Neural progenitor cell (in vitro differentiated cells): ENCODE measurements at regions not wholly inside any gene's neighbourhood (a gene's known extent, or its start where the extent isn't known, plus 50 kb on each side); places are given as distances from the start of the nearest gene placed in this dataset.

Experiments
- DNase-seq: peaks from one replicate; pipeline ENCODE4 v3.0.0-alpha.2; 2016; ENCODE audit warnings: low spot score
- H2AFZ ChIP-seq: fragments of 200-600 bp; sonication (generic); replicated peaks from 2 replicates; pipeline ENCODE4 v1.6.1; 2016; ENCODE audit warnings: antibody characterized with exemption
- H3F3A ChIP-seq: fragments of 200-600 bp; sonication (generic); 2 replicates; pipeline ENCODE4 v1.6.1; 2016; ENCODE audit warnings: antibody characterized with exemption, low read depth
- H3K27ac ChIP-seq: fragments of 200-600 bp; sonication (generic); 2 replicates; pipeline ENCODE4 v1.5.1; 2016; ENCODE audit warnings: mild to moderate bottlenecking
- H3K27me3 ChIP-seq: fragments of 200-600 bp; sonication (generic); 2 replicates; pipeline ENCODE4 v1.6.1; 2016; ENCODE audit warnings: mild to moderate bottlenecking, moderate library complexity
- H3K36me3 ChIP-seq: fragments of 200-600 bp; sonication (generic); 2 replicates; pipeline ENCODE4 v1.5.1; 2016
- H3K4me1 ChIP-seq: fragments of 200-600 bp; sonication (generic); 2 replicates; pipeline ENCODE4 v1.6.1; 2016; ENCODE audit warnings: mixed run types
- H3K4me2 ChIP-seq: fragments of 200-600 bp; sonication (generic); 2 replicates; pipeline ENCODE4 v1.6.1; 2016
- H3K4me3 ChIP-seq: fragments of 200-600 bp; sonication (generic); 2 replicates; pipeline ENCODE4 v1.5.1; 2016
- H3K79me2 ChIP-seq: fragments of 200-600 bp; sonication (generic); 2 replicates; pipeline ENCODE4 v1.6.1; 2016; ENCODE audit warnings: low read depth
- H3K9ac ChIP-seq: fragments of 200-600 bp; sonication (generic); 2 replicates; pipeline ENCODE4 v1.6.1; 2016
- H3K9me3 ChIP-seq: fragments of 200-600 bp; sonication (generic); 2 replicates; pipeline ENCODE4 v1.5.1; 2016; ENCODE audit warnings: low read depth
- H4K20me1 ChIP-seq: fragments of 200-600 bp; sonication (generic); 2 replicates; pipeline ENCODE4 v1.6.1; 2016; ENCODE audit warnings: low read depth
- H3K27ac Mint-ChIP-seq: 3 replicates; pipeline ENCODE4 v1.8.0; 2021; ENCODE audit warnings: mixed read lengths
- H3K27me3 Mint-ChIP-seq: 2 replicates; pipeline ENCODE4 v1.8.0; 2022; ENCODE audit warnings: low read depth, mild to moderate bottlenecking, inconsistent platforms, moderate library complexity, mixed read lengths; ENCODE audit not compliant: insufficient read depth
- H3K36me3 Mint-ChIP-seq: 3 replicates; pipeline ENCODE4 v1.8.0; 2021; ENCODE audit warnings: mixed read lengths
- H3K4me1 Mint-ChIP-seq: 3 replicates; pipeline ENCODE4 v1.8.0; 2021; ENCODE audit warnings: mixed read lengths
- H3K4me3 Mint-ChIP-seq: 3 replicates; pipeline ENCODE4 v1.8.0; 2021; ENCODE audit warnings: mild to moderate bottlenecking, moderate library complexity, mixed read lengths
- H3K9me3 Mint-ChIP-seq: 3 replicates; pipeline ENCODE4 v1.8.0; 2020; ENCODE audit warnings: mixed read lengths
- EZH2 ChIP-seq: fragments of 200-600 bp; sonication (generic); IDR thresholded peaks from 2 replicates; pipeline ENCODE4 v1.6.1; 2017; ENCODE audit warnings: antibody characterized with exemption, mild to moderate bottlenecking, moderate library complexity
- EZH2phosphoT487 ChIP-seq: fragments of 200-600 bp; sonication (generic); IDR thresholded peaks from 2 replicates; pipeline ENCODE4 v1.6.1; 2017; ENCODE audit warnings: antibody characterized with exemption
- TF ChIP-seq, protein P1 (sequence below): fragments of 200-600 bp; sonication (generic); IDR thresholded peaks from 2 replicates; pipeline ENCODE4 v1.5.1; 2017; ENCODE audit warnings: antibody characterized with exemption, mild to moderate bottlenecking

DNA sequence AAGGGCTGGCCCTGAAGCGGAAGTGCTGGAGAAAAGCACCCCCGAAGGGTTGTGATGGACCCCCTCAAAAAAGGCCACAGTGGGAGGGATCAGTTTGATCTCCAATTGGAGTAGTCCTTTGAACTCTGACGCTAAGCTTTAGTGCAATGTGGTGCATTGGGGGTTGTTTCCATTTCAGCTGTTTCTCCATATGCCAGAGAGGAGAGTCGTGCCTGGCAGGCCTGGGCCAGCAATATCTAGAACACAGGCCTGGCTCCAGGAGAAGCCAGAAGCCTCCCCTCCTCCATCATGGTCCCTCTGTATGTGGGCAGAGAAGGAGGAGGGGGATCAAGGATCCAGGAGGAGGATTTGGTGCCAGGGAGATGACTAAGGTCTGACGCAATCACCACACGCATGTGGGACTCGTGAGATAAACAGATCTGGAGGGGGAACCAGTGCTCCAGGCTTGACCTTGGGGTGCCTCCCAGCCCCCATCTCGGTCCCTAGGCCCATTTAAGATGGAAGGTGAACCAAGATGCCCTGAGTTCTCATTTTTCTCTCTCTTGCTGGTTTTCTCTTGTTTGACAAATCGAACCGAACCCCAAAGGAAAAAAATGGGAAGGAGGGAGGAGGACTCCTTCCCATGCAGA lies 517.4 kb upstream of the JARID2 start:
- peaks cover 48% of the 10 kb centered on the region for H3K4me1 Mint-ChIP-seq
- Histone ChIP-seq H3K4me3 (no peak overlapping the region), H3K9me3 (no peaks in the 10 kb centered on the region), H3F3A (peaks cover 9% of the 10 kb centered on the region), H4K20me1 (no peaks in the 10 kb centered on the region), H3K79me2 (no peaks in the 10 kb centered on the region), H3K27me3 (peaks cover 3% of the 10 kb centered on the region), H3K9ac (no peak overlapping the region), H3K27ac (no peak overlapping the region), H2AFZ (no peak overlapping the region), H3K36me3 (no peaks in the 10 kb centered on the region), H3K4me2 (no peak overlapping the region), H3K4me1 (peaks cover 14% of the 10 kb centered on the region)
- H3K36me3 Mint-ChIP-seq, result peaks cover 4% of the 10 kb centered on the region
- H3K27me3 Mint-ChIP-seq, result peaks cover 23% of the 10 kb centered on the region
- peaks cover 2% of the 10 kb centered on the region for H3K9me3 Mint-ChIP-seq
- peak overlapping the region; percentile 6 for H3K27ac Mint-ChIP-seq
- no peak for DNase-seq
- H3K4me3 Mint-ChIP-seq, result peak overlapping the region; percentile 64
- TF ChIP-seq, protein P1, sequence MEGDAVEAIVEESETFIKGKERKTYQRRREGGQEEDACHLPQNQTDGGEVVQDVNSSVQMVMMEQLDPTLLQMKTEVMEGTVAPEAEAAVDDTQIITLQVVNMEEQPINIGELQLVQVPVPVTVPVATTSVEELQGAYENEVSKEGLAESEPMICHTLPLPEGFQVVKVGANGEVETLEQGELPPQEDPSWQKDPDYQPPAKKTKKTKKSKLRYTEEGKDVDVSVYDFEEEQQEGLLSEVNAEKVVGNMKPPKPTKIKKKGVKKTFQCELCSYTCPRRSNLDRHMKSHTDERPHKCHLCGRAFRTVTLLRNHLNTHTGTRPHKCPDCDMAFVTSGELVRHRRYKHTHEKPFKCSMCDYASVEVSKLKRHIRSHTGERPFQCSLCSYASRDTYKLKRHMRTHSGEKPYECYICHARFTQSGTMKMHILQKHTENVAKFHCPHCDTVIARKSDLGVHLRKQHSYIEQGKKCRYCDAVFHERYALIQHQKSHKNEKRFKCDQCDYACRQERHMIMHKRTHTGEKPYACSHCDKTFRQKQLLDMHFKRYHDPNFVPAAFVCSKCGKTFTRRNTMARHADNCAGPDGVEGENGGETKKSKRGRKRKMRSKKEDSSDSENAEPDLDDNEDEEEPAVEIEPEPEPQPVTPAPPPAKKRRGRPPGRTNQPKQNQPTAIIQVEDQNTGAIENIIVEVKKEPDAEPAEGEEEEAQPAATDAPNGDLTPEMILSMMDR, result no peak
- TF ChIP-seq EZH2phosphoT487 (no peak), EZH2 (no peak)

DNA sequence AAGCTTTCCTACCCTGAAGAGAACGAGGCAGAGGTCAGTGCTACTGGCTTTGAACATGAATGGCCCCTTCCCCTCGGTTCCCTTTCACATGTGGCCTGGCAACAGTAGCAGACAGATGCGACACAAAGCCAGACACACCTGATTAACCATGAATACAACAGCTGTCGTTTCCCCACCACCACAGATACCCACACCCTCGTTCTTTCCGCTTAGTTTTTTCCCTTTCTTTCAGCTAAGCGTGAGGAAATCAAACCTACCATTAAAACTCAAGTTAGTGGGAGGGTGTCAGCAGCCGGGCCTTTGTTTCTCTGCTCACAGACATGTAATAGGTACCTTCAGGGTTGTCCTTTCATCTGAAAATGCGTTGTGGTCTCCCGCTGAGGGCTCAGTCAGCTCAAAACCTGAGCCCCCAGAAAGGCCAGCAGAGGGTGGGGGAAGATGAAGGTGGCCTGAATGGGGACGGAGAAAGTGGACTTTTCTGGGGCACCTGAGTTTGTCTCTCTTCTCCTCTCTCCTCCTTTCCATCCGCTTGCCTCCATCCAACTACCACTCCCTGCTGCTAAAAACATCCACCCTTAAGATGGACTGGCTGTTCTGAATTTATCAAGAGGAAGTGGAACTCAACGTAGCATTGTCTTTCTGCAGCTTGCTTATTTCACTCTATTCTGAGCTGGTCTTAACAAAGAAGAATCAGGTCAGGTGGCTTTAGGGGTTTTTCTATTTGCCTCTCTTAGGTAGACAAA lies 516.6 kb upstream of the JARID2 start:
- peaks cover 29% of the 10 kb centered on the region for H3K27me3 Mint-ChIP-seq
- H3K4me1 Mint-ChIP-seq, result peaks cover 48% of the 10 kb centered on the region
- H3K27ac ChIP-seq, result no peak overlapping the region
- H3K4me1 ChIP-seq, result peaks cover 14% of the 10 kb centered on the region
- no peaks in the 10 kb centered on the region for H3K79me2 ChIP-seq
- H3K4me2 ChIP-seq, result peak overlapping the region; percentile 45
- H3K9ac ChIP-seq, result no peak overlapping the region
- peaks cover 6% of the 10 kb centered on the region for H3K9me3 Mint-ChIP-seq
- H3K27ac Mint-ChIP-seq, result peak overlapping the region; percentile 88
- peak; percentile 67 for DNase-seq
- H3K4me3 Mint-ChIP-seq, result peak overlapping the region; percentile 70
- no peak overlapping the region for H3K4me3 ChIP-seq
- peaks cover 9% of the 10 kb centered on the region for H3F3A ChIP-seq
- TF ChIP-seq EZH2phosphoT487, result peak; percentile 63
- TF ChIP-seq EZH2, result no peak
- H2AFZ ChIP-seq, result no peak overlapping the region
- no peaks in the 10 kb centered on the region for H4K20me1 ChIP-seq
- H3K27me3 ChIP-seq, result peaks cover 3% of the 10 kb centered on the region
- H3K36me3 Mint-ChIP-seq, result peaks cover 4% of the 10 kb centered on the region
- H3K9me3 ChIP-seq, result no peaks in the 10 kb centered on the region
- no peaks in the 10 kb centered on the region for H3K36me3 ChIP-seq

DNA sequence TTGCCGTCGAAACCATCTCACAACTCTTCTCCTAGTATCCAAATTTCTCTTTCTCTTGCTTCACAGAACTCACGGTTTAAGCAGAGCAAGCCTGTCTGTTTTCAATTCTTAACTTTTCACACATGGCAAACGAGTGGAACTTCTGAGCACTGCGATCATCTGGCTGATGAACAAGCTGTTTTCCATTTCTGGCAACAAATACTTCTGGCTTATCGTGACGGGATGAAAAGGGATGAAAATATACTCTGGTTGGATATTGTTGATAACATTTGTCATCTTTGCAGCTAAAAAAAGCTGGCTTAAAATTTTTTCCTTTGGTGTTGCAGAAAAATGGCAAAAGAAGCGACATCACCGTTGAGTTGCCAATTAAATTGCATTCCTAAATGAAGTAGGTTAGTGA lies 515.2 kb upstream of the JARID2 start:
- no peaks in the 10 kb centered on the region for H3K36me3 ChIP-seq
- H3K4me3 Mint-ChIP-seq, result no peak overlapping the region
- H3K79me2 ChIP-seq, result no peaks in the 10 kb centered on the region
- H3K36me3 Mint-ChIP-seq, result peaks cover 4% of the 10 kb centered on the region
- H3K9me3 Mint-ChIP-seq, result peaks cover 6% of the 10 kb centered on the region
- H4K20me1 ChIP-seq, result no peaks in the 10 kb centered on the region
- peaks cover 3% of the 10 kb centered on the region for H3K27me3 ChIP-seq
- TF ChIP-seq EZH2, result no peak
- no peak for TF ChIP-seq EZH2phosphoT487
- TF ChIP-seq, protein P1, result no peak
- DNase-seq, result no peak
- no peak overlapping the region for H3K27ac ChIP-seq
- H3K4me1 Mint-ChIP-seq, result peaks cover 48% of the 10 kb centered on the region
- H3K9me3 ChIP-seq, result no peaks in the 10 kb centered on the region
- H3K27me3 Mint-ChIP-seq, result peaks cover 32% of the 10 kb centered on the region
- H3K4me2 ChIP-seq, result no peak overlapping the region
- H3K4me1 ChIP-seq, result peaks cover 14% of the 10 kb centered on the region
- H3F3A ChIP-seq, result peaks cover 9% of the 10 kb centered on the region
- no peak overlapping the region for H2AFZ ChIP-seq
- H3K9ac ChIP-seq, result no peak overlapping the region
- no peak overlapping the region for H3K27ac Mint-ChIP-seq
- no peak overlapping the region for H3K4me3 ChIP-seq

DNA sequence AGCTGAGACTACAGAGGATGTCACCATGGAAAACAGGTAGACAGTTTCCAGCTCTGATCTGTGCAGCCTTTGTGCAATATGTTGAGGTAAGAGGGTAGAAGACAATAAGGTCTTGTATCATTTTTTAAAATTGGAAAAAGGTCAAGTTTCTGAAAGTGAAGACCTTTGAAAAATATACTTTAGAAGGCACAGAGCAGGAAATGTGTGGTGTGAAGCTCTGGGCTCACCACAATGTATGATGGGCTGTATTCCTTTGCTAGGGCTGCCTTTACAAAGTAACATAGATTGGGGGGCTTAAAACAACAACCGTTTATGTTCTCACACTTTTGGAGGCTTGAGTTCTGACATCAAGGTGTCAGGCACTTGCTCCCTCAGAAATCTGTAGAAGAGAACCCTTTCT lies 514.3 kb upstream of the JARID2 start:
- Mint-ChIP-seq H3K4me1 (peaks cover 48% of the 10 kb centered on the region), H3K4me3 (no peak overlapping the region), H3K36me3 (peaks cover 2% of the 10 kb centered on the region), H3K27ac (no peak overlapping the region), H3K9me3 (peaks cover 4% of the 10 kb centered on the region), H3K27me3 (peaks cover 32% of the 10 kb centered on the region)
- H3K4me1 ChIP-seq, result peaks cover 14% of the 10 kb centered on the region
- H3K27ac ChIP-seq, result no peak overlapping the region
- no peak for DNase-seq
- H3F3A ChIP-seq, result peaks cover 9% of the 10 kb centered on the region
- no peak overlapping the region for H2AFZ ChIP-seq
- H3K27me3 ChIP-seq, result peaks cover 3% of the 10 kb centered on the region
- no peaks in the 10 kb centered on the region for H3K79me2 ChIP-seq
- H3K4me3 ChIP-seq, result no peak overlapping the region
- H4K20me1 ChIP-seq, result no peaks in the 10 kb centered on the region
- no peak overlapping the region for H3K9ac ChIP-seq
- no peaks in the 10 kb centered on the region for H3K9me3 ChIP-seq
- TF ChIP-seq, protein P1, result no peak
- TF ChIP-seq EZH2 (no peak), EZH2phosphoT487 (no peak)
- H3K36me3 ChIP-seq, result no peaks in the 10 kb centered on the region
- no peak overlapping the region for H3K4me2 ChIP-seq
